ENCODE measurements at regions not wholly inside any gene's neighbourhood (a gene's known extent, or its start where the extent isn't known, plus 50 kb on each side); places are given as distances from the start of the nearest gene placed in this dataset.
A peak's percentile ranks its signal among the peaks of the same experiment; 100 is the strongest.
"Not testable (repeated sequence)": the region's sequence is repeated elsewhere in the genome, so short reads cannot be mapped to it uniquely, and the experiment has no call there.

GRCh38 chr15:75115411-75115913 is 86.2 kb upstream of the C15orf39 start (continued):
- peak; percentile 37; the same call in 1 of the 2 replicates for TF ChIP-seq DRAP1 (CRISPR knock-in tag; IDR thresholded peaks at IDR 0.05)
- TF ChIP-seq PRDM10 (CRISPR knock-in tag; IDR thresholded peaks at IDR 0.05; ENCODE audit: low read depth): peak; percentile 90
- TF ChIP-seq, protein P1, sequence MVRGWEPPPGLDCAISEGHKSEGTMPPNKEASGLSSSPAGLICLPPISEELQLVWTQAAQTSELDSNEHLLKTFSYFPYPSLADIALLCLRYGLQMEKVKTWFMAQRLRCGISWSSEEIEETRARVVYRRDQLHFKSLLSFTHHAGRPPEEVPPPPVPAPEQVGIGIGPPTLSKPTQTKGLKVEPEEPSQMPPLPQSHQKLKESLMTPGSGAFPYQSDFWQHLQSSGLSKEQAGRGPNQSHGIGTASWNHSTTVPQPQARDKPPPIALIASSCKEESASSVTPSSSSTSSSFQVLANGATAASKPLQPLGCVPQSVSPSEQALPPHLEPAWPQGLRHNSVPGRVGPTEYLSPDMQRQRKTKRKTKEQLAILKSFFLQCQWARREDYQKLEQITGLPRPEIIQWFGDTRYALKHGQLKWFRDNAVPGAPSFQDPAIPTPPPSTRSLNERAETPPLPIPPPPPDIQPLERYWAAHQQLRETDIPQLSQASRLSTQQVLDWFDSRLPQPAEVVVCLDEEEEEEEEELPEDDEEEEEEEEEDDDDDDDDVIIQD (CRISPR knock-in tag; IDR thresholded peaks at IDR 0.05; ENCODE audit: low read depth): peak; percentile 36; the same call in 1 of the 2 replicates
- TF ChIP-seq SETDB1 (CRISPR knock-in tag; IDR thresholded peaks at IDR 0.05; ENCODE audit: borderline replicate concordance): 0 out of 2 replicates have a peak, but pooled peaks have one; percentile 54
- TF ChIP-seq POGZ (CRISPR knock-in tag; IDR thresholded peaks at IDR 0.05): peak; percentile 66
- not testable (repeated sequence) for TF ChIP-seq SOX6 (IDR thresholded peaks at IDR 0.05)
- peak; percentile 44 for TF ChIP-seq SOX6 (CRISPR knock-in tag; IDR thresholded peaks at IDR 0.05)
- 0 out of 2 replicates have a peak, but pooled peaks have one; percentile 34 for TF ChIP-seq HES4 (CRISPR knock-in tag; IDR thresholded peaks at IDR 0.05; ENCODE audit: borderline replicate concordance)
- TF ChIP-seq, protein P2, sequence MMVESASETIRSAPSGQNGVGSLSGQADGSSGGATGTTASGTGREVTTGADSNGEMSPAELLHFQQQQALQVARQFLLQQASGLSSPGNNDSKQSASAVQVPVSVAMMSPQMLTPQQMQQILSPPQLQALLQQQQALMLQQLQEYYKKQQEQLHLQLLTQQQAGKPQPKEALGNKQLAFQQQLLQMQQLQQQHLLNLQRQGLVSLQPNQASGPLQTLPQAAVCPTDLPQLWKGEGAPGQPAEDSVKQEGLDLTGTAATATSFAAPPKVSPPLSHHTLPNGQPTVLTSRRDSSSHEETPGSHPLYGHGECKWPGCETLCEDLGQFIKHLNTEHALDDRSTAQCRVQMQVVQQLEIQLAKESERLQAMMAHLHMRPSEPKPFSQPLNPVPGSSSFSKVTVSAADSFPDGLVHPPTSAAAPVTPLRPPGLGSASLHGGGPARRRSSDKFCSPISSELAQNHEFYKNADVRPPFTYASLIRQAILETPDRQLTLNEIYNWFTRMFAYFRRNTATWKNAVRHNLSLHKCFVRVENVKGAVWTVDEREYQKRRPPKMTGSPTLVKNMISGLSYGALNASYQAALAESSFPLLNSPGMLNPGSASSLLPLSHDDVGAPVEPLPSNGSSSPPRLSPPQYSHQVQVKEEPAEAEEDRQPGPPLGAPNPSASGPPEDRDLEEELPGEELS (CRISPR knock-in tag; IDR thresholded peaks at IDR 0.05): peak; percentile 20; the same call in 1 of the 2 replicates
- TF ChIP-seq MED1 (CRISPR knock-in tag; IDR thresholded peaks at IDR 0.05): 0 out of 2 replicates have a peak, but pooled peaks have one; percentile 11

GRCh38 chr15:75116143-75116542 is 85.5 kb upstream of the C15orf39 start:
- H3K4me3 ChIP-seq (replicated peaks in 1 of 3; ENCODE audit: insufficient read depth in 1 of 3, low read depth in 2 of 3, low read length in 3 of 3); H3K27ac ChIP-seq (ENCODE audit: extremely low read length, insufficient read depth, low read length); H3K4me2 ChIP-seq (ENCODE audit: low read depth, low read length); H3K27me3 ChIP-seq (ENCODE audit: control insufficient read depth in 1 of 2, insufficient read depth in 2 of 2, low read length in 2 of 2); H3K9me3 ChIP-seq (ENCODE audit: low read length); H2AFZ ChIP-seq (ENCODE audit: low read length); CTCF ChIA-PET (ENCODE audit: low intra/inter-chr PET ratio, low total read pairs); H3K36me3 ChIP-seq (replicated peaks in 1 of 2; ENCODE audit: control insufficient read depth in 1 of 2, insufficient read depth in 2 of 2, low read length in 2 of 2); H3K79me2 ChIP-seq (ENCODE audit: insufficient read depth, low read length); FAIRE-seq; in situ Hi-C loops (cut with HindIII; ENCODE audit: extremely low pct_ligation_motif_present, low pct_unique_long_range_greater_than_20kb); ATAC-seq; BruUV-seq (replicated peaks); H3K9ac ChIP-seq (ENCODE audit: insufficient read depth, low read depth, low read length); DNase-seq (ENCODE audit: low spot score); intact Hi-C loops (cut with micrococcal nuclease; ENCODE audit: unreplicated experiment); H4K20me1 ChIP-seq (ENCODE audit: insufficient read depth, low read length): not testable (repeated sequence)
- WGBS (ENCODE audit: low lambda C conversion rate): 99% methylated on average over 15 of the region's 31 CpGs
- POLR2A ChIA-PET: interaction anchor here (1.0 kb wide), 1 partner anchor 24 kb away, joined by 3 read pairs; no protein-coding TSS in a partner anchor
- H3K4me1 ChIP-seq (ENCODE audit: insufficient read depth, low read length): peaks cover 31% of the 10 kb centered on the region

Measured in HepG2 (cell line).